Amygdala (tissue), 56 donors: ENCODE measurements at regions not wholly inside any gene's neighbourhood (a gene's known extent, or its start where the extent isn't known, plus 50 kb on each side); places are given as distances from the start of the nearest gene placed in this dataset.

ENCODE experiments used
- DNase-seq, 56 donors: peaks; one replicate each; lab custom pipeline; 2025; lab: John Stamatoyannopoulos, UW

- no peak for DNase-seq
Measured at GRCh38 chr4:175871774-175872405, 59.8 kb upstream of the GPM6A start.

- DNase-seq = no peak
Measured at GRCh38 chr4:175873707-175874106, 61.6 kb upstream of the GPM6A start.

- DNase-seq = no peak
Measured at GRCh38 chr4:175874306-175874705, 62.2 kb upstream of the GPM6A start.

- DNase-seq = no peak
Measured at GRCh38 chr4:175875993-175876771, 64.1 kb upstream of the GPM6A start.

- no peak for DNase-seq
Measured at GRCh38 chr4:175882891-175883290, 70.8 kb upstream of the GPM6A start.

- DNase-seq = no peak
Measured at GRCh38 chr4:175884048-175884447, 72.0 kb upstream of the GPM6A start.

- no peak for DNase-seq
Measured at GRCh38 chr4:175891231-175891630, 79.2 kb upstream of the GPM6A start.

- no peak for DNase-seq
Measured at GRCh38 chr4:175891851-175892250, 79.8 kb upstream of the GPM6A start.

GRCh38 chr4:175905925-175906324 lies 93.9 kb upstream of the GPM6A start:
- no peak for DNase-seq

- peak in 14 of 56 donors; percentile 1 to 38 (median 6) for DNase-seq
Measured at GRCh38 chr4:175906384-175906783, 94.3 kb upstream of the GPM6A start.

- no peak for DNase-seq
Measured at GRCh38 chr4:175910700-175911099, 98.6 kb upstream of the GPM6A start.

GRCh38 chr4:175916626-175917351 lies 104.7 kb upstream of the GPM6A start:
- DNase-seq = no peak

- no peak for DNase-seq
Measured at GRCh38 chr4:175927121-175927520, 115.1 kb upstream of the GPM6A start.

- DNase-seq = no peak
Measured at GRCh38 chr4:175929441-175929840, 117.4 kb upstream of the GPM6A start.

- no peak for DNase-seq
Measured at GRCh38 chr4:175929932-175930331, 117.9 kb upstream of the GPM6A start.

GRCh38 chr4:175930471-175930870 lies 118.4 kb upstream of the GPM6A start:
- DNase-seq = no peak

- no peak for DNase-seq
Measured at GRCh38 chr4:175932116-175932515, 120.1 kb upstream of the GPM6A start.

GRCh38 chr4:175934506-175934905 lies 122.4 kb upstream of the GPM6A start:
- no peak for DNase-seq

- no peak for DNase-seq
Measured at GRCh38 chr4:175935016-175935661, 123.1 kb upstream of the GPM6A start.

- no peak for DNase-seq
Measured at GRCh38 chr4:175944126-175944910, 121.3 kb upstream of the WDR17 start.
